Natural killer cell (primary cell): ENCODE measurements at regions not wholly inside any gene's neighbourhood (a gene's known extent, or its start where the extent isn't known, plus 50 kb on each side); places are given as distances from the start of the nearest gene placed in this dataset.

Source experiments
- ATAC-seq, 3 donors: fragments of 150-1000 bp in 2 of 3; fragments of 200-7000 bp in 1 of 3; cut with Tn5 transposase; 1 replicate in 1 of 3; 2 replicates in 2 of 3; pipeline ENCODE4 v1.10.0; 2021; ENCODE audit warnings: mild to moderate bottlenecking in 2 of 3, moderate library complexity in 2 of 3
- DNase-seq, 2 donors: peaks; one replicate each; pipeline versions ENCODE4 v3.0.0 to v3.0.0-alpha.2; 2013 to 2021; ENCODE audit warnings: mixed read lengths in 1 of 2
- H3K27ac ChIP-seq: one replicate; pipeline ENCODE4 v1.5.1; 2013; ENCODE audit warnings: mild to moderate bottlenecking, low read length
- H3K27me3 ChIP-seq: one replicate; pipeline ENCODE4 v1.6.1; 2013; ENCODE audit warnings: low read length; ENCODE audit not compliant: control insufficient read depth, insufficient read depth
- H3K36me3 ChIP-seq: one replicate; pipeline ENCODE4 v1.6.1; 2013; ENCODE audit warnings: low read length; ENCODE audit not compliant: control insufficient read depth, insufficient read depth
- H3K4me1 ChIP-seq: one replicate; pipeline ENCODE4 v1.6.1; 2013; ENCODE audit warnings: low read length; ENCODE audit not compliant: control insufficient read depth, insufficient read depth
- H3K4me3 ChIP-seq: one replicate; pipeline ENCODE4 v1.5.1; 2013; ENCODE audit warnings: low read length
- H3K9me3 ChIP-seq: one replicate; pipeline ENCODE4 v1.6.1; 2013; ENCODE audit warnings: low read length; ENCODE audit not compliant: control insufficient read depth, insufficient read depth
- H3K27ac Mint-ChIP-seq, 2 donors: one replicate each; pipeline ENCODE4 v1.8.0; 2022; ENCODE audit warnings: mild to moderate bottlenecking in 2 of 2, mixed read lengths in 2 of 2, moderate library complexity in 1 of 2
- H3K27me3 Mint-ChIP-seq, 2 donors: one replicate each; pipeline ENCODE4 v1.8.0; 2022; ENCODE audit warnings: low read depth in 2 of 2, mixed read lengths in 2 of 2
- H3K36me3 Mint-ChIP-seq: one replicate; pipeline ENCODE4 v1.8.0; 2022; ENCODE audit warnings: mixed read lengths
- H3K4me1 Mint-ChIP-seq, 2 donors: one replicate each; pipeline ENCODE4 v1.8.0; 2022; ENCODE audit warnings: mixed read lengths in 2 of 2
- H3K4me3 Mint-ChIP-seq: one replicate; pipeline ENCODE4 v1.8.0; 2022; ENCODE audit warnings: mild to moderate bottlenecking, moderate library complexity, mixed read lengths
- H3K9me3 Mint-ChIP-seq, 2 donors: one replicate each; pipeline ENCODE4 v1.8.0; 2022; ENCODE audit warnings: mixed read lengths in 2 of 2
- CTCF ChIP-seq: fragments of 200-600 bp; IDR thresholded peaks from one replicate; pipeline ENCODE4 v1.8.0; 2022; ENCODE audit warnings: antibody characterized with exemption
- WGBS: methylation state at CpG from one replicate; pipeline ENCODE4 v1.1.7; 2013; ENCODE audit warnings: missing lambda C conversion rate; ENCODE audit not compliant: insufficient coverage; 5-methylcytosine and 5-hydroxymethylcytosine counted together
- intact Hi-C: fragments of 100-400 bp; cut with micrococcal nuclease; formaldehyde crosslinking; loops from one replicate; pipeline ENCODE4 v1.14.2; 2022

- 100% methylated on average over 2 of the region's 3 CpGs for WGBS
- no peak overlapping the region for H3K27ac ChIP-seq
- DNase-seq (no peak), ATAC-seq (no peak)
- Mint-ChIP-seq H3K4me3 (no peak overlapping the region), H3K36me3 (no peaks in the 10 kb centered on the region), H3K4me1 (peaks cover 9 to 15% of the 10 kb centered on the region in 2 donors), H3K27ac (no peak overlapping the region), H3K27me3 (no peaks in the 10 kb centered on the region), H3K9me3 (no peaks in the 10 kb centered on the region)
- H3K27me3 ChIP-seq = no peaks in the 10 kb centered on the region
- no peak for TF ChIP-seq CTCF
- no peaks in the 10 kb centered on the region for H3K4me1 ChIP-seq
- H3K9me3 ChIP-seq = no peaks in the 10 kb centered on the region
- intact Hi-C loops = no loop called here
- H3K36me3 ChIP-seq = no peaks in the 10 kb centered on the region
- H3K4me3 ChIP-seq = no peak overlapping the region
Observed at GRCh38 chr3:177752831-177753230, 555.5 kb upstream of the TBL1XR1 start.

- intact Hi-C loops = no loop called here
- Histone ChIP-seq H3K4me3 (no peak overlapping the region), H3K9me3 (no peaks in the 10 kb centered on the region), H3K36me3 (no peaks in the 10 kb centered on the region), H3K4me1 (no peaks in the 10 kb centered on the region), H3K27ac (no peak overlapping the region), H3K27me3 (no peaks in the 10 kb centered on the region)
- no peak for TF ChIP-seq CTCF
- Mint-ChIP-seq H3K4me1 (peaks cover 9 to 12% of the 10 kb centered on the region in 2 donors), H3K27me3 (no peaks in the 10 kb centered on the region), H3K4me3 (no peak overlapping the region), H3K9me3 (no peaks in the 10 kb centered on the region), H3K27ac (peak overlapping the region in 1 of 2 donors; percentile 74), H3K36me3 (no peaks in the 10 kb centered on the region)
- ATAC-seq (peak in 2 of 3 donors; percentile 18 to 47), DNase-seq (no peak)
- WGBS = 43% methylated on average over 2 of the region's 2 CpGs
Observed at GRCh38 chr3:177753451-177754155, 556.3 kb upstream of the TBL1XR1 start.

GRCh38 chr3:177754508-177754921 lies 557.2 kb upstream of the TBL1XR1 start:
- intact Hi-C loops = no loop called here
- no peaks in the 10 kb centered on the region for H3K36me3 ChIP-seq
- Mint-ChIP-seq H3K27me3 (no peaks in the 10 kb centered on the region), H3K4me1 (peaks cover 9 to 15% of the 10 kb centered on the region in 2 donors), H3K27ac (no peak overlapping the region), H3K36me3 (no peaks in the 10 kb centered on the region), H3K9me3 (no peaks in the 10 kb centered on the region), H3K4me3 (no peak overlapping the region)
- ATAC-seq (no peak), DNase-seq (no peak)
- no peak overlapping the region for H3K4me3 ChIP-seq
- TF ChIP-seq CTCF = no peak
- H3K4me1 ChIP-seq = no peaks in the 10 kb centered on the region
- H3K27me3 ChIP-seq = no peaks in the 10 kb centered on the region
- no peaks in the 10 kb centered on the region for H3K9me3 ChIP-seq
- 99% methylated on average over 3 of the region's 4 CpGs for WGBS
- H3K27ac ChIP-seq = no peak overlapping the region

- 83% methylated on average over 1 of the region's 1 CpG for WGBS
Observed at GRCh38 chr3:177758126-177758525, 560.8 kb upstream of the TBL1XR1 start.

More at GRCh38 chr3:177758126-177758525, 560.8 kb upstream of the TBL1XR1 start:
- ATAC-seq (no peak), DNase-seq (no peak)
- Histone ChIP-seq H3K27ac (no peak overlapping the region), H3K4me1 (no peaks in the 10 kb centered on the region), H3K4me3 (no peak overlapping the region), H3K9me3 (no peaks in the 10 kb centered on the region), H3K27me3 (no peaks in the 10 kb centered on the region), H3K36me3 (no peaks in the 10 kb centered on the region)
- Mint-ChIP-seq H3K4me1 (peaks cover 5 to 11% of the 10 kb centered on the region in 2 donors), H3K9me3 (no peaks in the 10 kb centered on the region), H3K27ac (no peak overlapping the region), H3K27me3 (no peaks in the 10 kb centered on the region), H3K36me3 (no peaks in the 10 kb centered on the region), H3K4me3 (no peak overlapping the region)
- intact Hi-C loops = no loop called here
- TF ChIP-seq CTCF = no peak
